NCI-H510A (cell line): ENCODE measurements at regions not wholly inside any gene's neighbourhood (a gene's known extent, or its start where the extent isn't known, plus 50 kb on each side); places are given as distances from the start of the nearest gene placed in this dataset.

Experiments used
- DNase-seq: peaks from one replicate; lab custom pipeline; 2025; lab: John Stamatoyannopoulos, UW

GRCh38 chr2:48852938-48853337 is 97.4 kb upstream of the LHCGR start:
- DNase-seq, result no peak

GRCh38 chr2:48851161-48851560 is 95.6 kb upstream of the LHCGR start:
- DNase-seq, result no peak

- no peak for DNase-seq
Observed at GRCh38 chr2:48849770-48850169, 94.2 kb upstream of the LHCGR start.

GRCh38 chr2:48845684-48846083 is 90.2 kb upstream of the LHCGR start:
- DNase-seq, result no peak

- DNase-seq, result no peak
Observed at GRCh38 chr2:48844417-48845155, 89.1 kb upstream of the LHCGR start.

- DNase-seq, result no peak
Observed at GRCh38 chr2:48841126-48841525, 85.6 kb upstream of the LHCGR start.

GRCh38 chr2:48838029-48838428 is 82.5 kb upstream of the LHCGR start:
- no peak for DNase-seq

GRCh38 chr2:48829569-48829968 is 74.0 kb upstream of the LHCGR start:
- no peak for DNase-seq

- DNase-seq, result no peak
Observed at GRCh38 chr2:48829036-48829435, 73.5 kb upstream of the LHCGR start.

GRCh38 chr2:48826986-48827385 is 71.5 kb upstream of the LHCGR start:
- DNase-seq, result no peak

GRCh38 chr2:48824116-48824515 is 68.6 kb upstream of the LHCGR start:
- DNase-seq, result no peak

- DNase-seq, result no peak
Observed at GRCh38 chr2:48819206-48819735, 63.7 kb upstream of the LHCGR start.

- DNase-seq, result no peak
Observed at GRCh38 chr2:48817355-48817754, 61.8 kb upstream of the LHCGR start.

GRCh38 chr2:48812416-48812815 is 56.9 kb upstream of the LHCGR start:
- no peak for DNase-seq

GRCh38 chr2:48808311-48808710 is 52.8 kb upstream of the LHCGR start:
- no peak for DNase-seq
